PC-9 (cell line): ENCODE measurements at regions not wholly inside any gene's neighbourhood (a gene's known extent, or its start where the extent isn't known, plus 50 kb on each side); places are given as distances from the start of the nearest gene placed in this dataset.

ENCODE experiments used
- BruUV-seq: library from RNA; stranded (reverse); fragments of 400-500 nt; replicated peaks from 2 replicates; lab custom pipeline; 2021; lab: Mats Ljungman, UMichigan
- CTCF ChIA-PET: fragments of 300-600 bp; sonication (Branson Sonifier 250); formaldehyde crosslinking; loops from one replicate; lab custom pipeline; 2022; ENCODE audit warnings: antibody characterized with exemption; lab: Charles Lee
- POLR2A ChIA-PET: fragments of 300-600 bp; sonication (Branson Sonifier 250); formaldehyde crosslinking; loops from one replicate; lab custom pipeline; 2022; ENCODE audit warnings: antibody characterized with exemption; ENCODE audit not compliant: unreplicated experiment; lab: Charles Lee
- DNase-seq, 2 experiments: peaks; one replicate each; pipeline versions ENCODE4 v3.0.0 to v3.0.0-alpha.2; 2015 to 2022; ENCODE audit warnings: mixed read lengths in 1 of 2
- H2AFZ ChIP-seq: fragments of 200-600 bp; sonication (generic); 2 replicates; pipeline ENCODE4 v1.8.1; 2017; ENCODE audit warnings: antibody characterized with exemption
- H3F3A ChIP-seq: fragments of 200-600 bp; sonication (generic); 2 replicates; pipeline ENCODE4 v1.8.1; 2017; ENCODE audit warnings: antibody characterized with exemption, mild to moderate bottlenecking, low read depth; ENCODE audit not compliant: insufficient read depth
- H3K27ac ChIP-seq: fragments of 200-600 bp; sonication (generic); 2 replicates; pipeline ENCODE4 v1.6.1; 2016; ENCODE audit warnings: mixed run types
- H3K27me3 ChIP-seq: fragments of 200-600 bp; sonication (generic); 2 replicates; pipeline ENCODE4 v1.6.1; 2016; ENCODE audit warnings: low read depth, mixed run types; ENCODE audit not compliant: insufficient read depth
- H3K36me3 ChIP-seq: fragments of 200-600 bp; sonication (generic); 2 replicates; pipeline ENCODE4 v1.6.1; 2016; ENCODE audit warnings: low read depth, mixed run types
- H3K4me1 ChIP-seq: fragments of 200-600 bp; sonication (generic); replicated peaks from 2 replicates; pipeline ENCODE4 v1.6.1; 2016; ENCODE audit warnings: mixed run types; ENCODE audit not compliant: insufficient read depth
- H3K4me2 ChIP-seq: fragments of 200-600 bp; sonication (generic); 2 replicates; pipeline ENCODE4 v1.6.1; 2017; ENCODE audit warnings: mixed run types
- H3K4me3 ChIP-seq: fragments of 200-600 bp; sonication (generic); 2 replicates; pipeline ENCODE4 v1.6.1; 2016; ENCODE audit warnings: mixed run types
- H3K79me2 ChIP-seq: fragments of 200-600 bp; sonication (generic); 2 replicates; pipeline ENCODE4 v1.6.1; 2017; ENCODE audit warnings: low read depth, mixed run types
- H3K9me2 ChIP-seq: fragments of 200-600 bp; sonication (generic); 2 replicates; pipeline ENCODE4 v1.8.1; 2017; ENCODE audit warnings: mild to moderate bottlenecking; ENCODE audit not compliant: insufficient read depth
- H3K9me3 ChIP-seq: fragments of 200-600 bp; sonication (generic); 2 replicates; pipeline ENCODE4 v1.8.1; 2016; ENCODE audit warnings: low read depth; ENCODE audit not compliant: insufficient read depth
- H4K20me1 ChIP-seq: fragments of 200-600 bp; sonication (generic); 2 replicates; pipeline ENCODE4 v1.8.1; 2017; ENCODE audit not compliant: insufficient read depth
- CTCF ChIP-seq: fragments of 200-600 bp; sonication (generic); conservative IDR thresholded peaks from 2 replicates; pipeline ENCODE4 v1.6.1; 2017; ENCODE audit warnings: mixed run types, antibody characterized with exemption, mild to moderate bottlenecking, moderate library complexity
- EZH2 ChIP-seq: fragments of 200-600 bp; sonication (generic); IDR thresholded peaks from 2 replicates; pipeline ENCODE4 v1.8.0; 2017; ENCODE audit warnings: antibody characterized with exemption, low read depth
- intact Hi-C: fragments of 100-400 bp; cut with micrococcal nuclease; formaldehyde crosslinking; loops from one replicate; pipeline ENCODE4 v1.10.0; 2022; ENCODE audit not compliant: unreplicated experiment

- TF ChIP-seq EZH2, result no peak
- no peak for TF ChIP-seq CTCF
- H3K4me3 ChIP-seq, result no peak overlapping the region
- no peak for DNase-seq
- H3K9me2 ChIP-seq, result no peaks in the 10 kb centered on the region
- no peaks in the 10 kb centered on the region for H3F3A ChIP-seq
- no peaks in the 10 kb centered on the region for H3K27me3 ChIP-seq
- intact Hi-C loops, result no loop called here
- no peak overlapping the region for H3K27ac ChIP-seq
- H2AFZ ChIP-seq, result no peak overlapping the region
- no peaks in the 10 kb centered on the region for H3K9me3 ChIP-seq
- CTCF ChIA-PET, result no interaction called here
- H4K20me1 ChIP-seq, result no peaks in the 10 kb centered on the region
- BruUV-seq, result no TSS peak
- no peaks in the 10 kb centered on the region for H3K4me1 ChIP-seq
- H3K4me2 ChIP-seq, result no peak overlapping the region
- no peaks in the 10 kb centered on the region for H3K79me2 ChIP-seq
- POLR2A ChIA-PET, result no interaction called here
- H3K36me3 ChIP-seq, result no peaks in the 10 kb centered on the region
These were observed 243.4 kb upstream of the IRX5 start for GRCh38 chr16:54687043-54687899.

- Histone ChIP-seq H3F3A (no peaks in the 10 kb centered on the region), H2AFZ (no peak overlapping the region), H3K9me2 (no peaks in the 10 kb centered on the region), H3K27ac (no peak overlapping the region), H3K36me3 (no peaks in the 10 kb centered on the region), H3K4me3 (no peak overlapping the region), H3K4me1 (no peaks in the 10 kb centered on the region), H3K79me2 (no peaks in the 10 kb centered on the region), H3K27me3 (no peaks in the 10 kb centered on the region), H3K4me2 (no peak overlapping the region), H3K9me3 (no peaks in the 10 kb centered on the region), H4K20me1 (no peaks in the 10 kb centered on the region)
- TF ChIP-seq CTCF (no peak), EZH2 (no peak)
- intact Hi-C loops, result no loop called here
- POLR2A ChIA-PET, result no interaction called here
- no peak for DNase-seq
- CTCF ChIA-PET, result no interaction called here
- no TSS peak for BruUV-seq
These were observed 245.0 kb upstream of the IRX5 start for GRCh38 chr16:54685682-54686081.

- Histone ChIP-seq H3K79me2 (no peaks in the 10 kb centered on the region), H3K9me2 (no peaks in the 10 kb centered on the region), H3K27me3 (no peaks in the 10 kb centered on the region), H3F3A (peaks cover 8% of the 10 kb centered on the region), H3K27ac (no peak overlapping the region), H3K4me2 (no peak overlapping the region), H3K4me1 (peaks cover 10% of the 10 kb centered on the region; the same call in 1 of the 2 replicates), H2AFZ (no peak overlapping the region), H3K9me3 (no peaks in the 10 kb centered on the region), H3K36me3 (no peaks in the 10 kb centered on the region), H4K20me1 (no peaks in the 10 kb centered on the region), H3K4me3 (no peak overlapping the region)
- BruUV-seq, result no TSS peak
- CTCF ChIA-PET, result no interaction called here
- no peak for DNase-seq
- POLR2A ChIA-PET, result no interaction called here
- no peak for TF ChIP-seq EZH2
- TF ChIP-seq CTCF, result no peak
- intact Hi-C loops, result no loop called here
These were observed 251.1 kb upstream of the IRX5 start for GRCh38 chr16:54679531-54679930.
